Suprapubic skin (tissue), 3 donors: ENCODE measurements at regions not wholly inside any gene's neighbourhood (a gene's known extent, or its start where the extent isn't known, plus 50 kb on each side); places are given as distances from the start of the nearest gene placed in this dataset.

Source experiments
- CTCF ChIP-seq, 2 donors: fragments of 200-600 bp in 1 of 2; fragments of 450-650 bp in 1 of 2; sonication (generic) in 1 of 2; IDR thresholded peaks; one replicate each; pipeline ENCODE4 v1.5.1; 2016 to 2019; ENCODE audit warnings: antibody characterized with exemption in 2 of 2, mild to moderate bottlenecking in 1 of 2, moderate library complexity in 1 of 2
- EP300 ChIP-seq: sonication (generic); formaldehyde crosslinking; IDR thresholded peaks from one replicate; pipeline ENCODE4 v1.6.1; 2017; ENCODE audit warnings: antibody characterized with exemption
- POLR2A ChIP-seq, 2 donors: fragments of 450-650 bp; IDR thresholded peaks; one replicate each; pipeline ENCODE4 v1.6.1; 2017; ENCODE audit warnings: antibody characterized with exemption in 2 of 2, mild to moderate bottlenecking in 2 of 2, moderate library complexity in 2 of 2

- TF ChIP-seq POLR2A (IDR thresholded peaks at IDR 0.05) (no peak), CTCF (IDR thresholded peaks at IDR 0.05) (no peak), EP300 (no peak)
Observed at GRCh38 chr7:47651355-47652317, 69.7 kb upstream of the TNS3 start.
